ENCODE measurements at regions not wholly inside any gene's neighbourhood (a gene's known extent, or its start where the extent isn't known, plus 50 kb on each side); places are given as distances from the start of the nearest gene placed in this dataset.

DNA sequence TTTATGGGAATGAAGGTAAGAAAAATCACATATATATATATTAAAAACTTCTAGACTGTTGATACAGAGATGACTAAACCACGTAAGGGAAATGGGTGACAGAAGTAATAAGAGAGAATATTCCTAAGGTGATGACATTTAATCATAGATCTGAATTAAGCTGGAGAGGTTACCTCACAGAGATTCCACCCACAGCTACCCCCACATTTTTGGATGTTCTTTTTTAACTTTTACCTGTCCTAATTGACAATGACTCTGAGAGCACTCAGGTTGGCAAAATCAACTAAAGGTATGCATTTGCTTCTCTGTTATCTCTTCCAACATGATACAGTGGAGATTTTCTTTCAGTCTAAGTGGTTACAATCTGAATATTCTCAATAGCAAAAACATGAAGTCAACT is 1280.6 kb downstream of the CDH11 start:
- TF ChIP-seq YY1 (IDR thresholded peaks at IDR 0.05; ENCODE audit: low read depth) = no peak
- TF ChIP-seq TAF1 (IDR thresholded peaks at IDR 0.05; ENCODE audit: low read depth) = no peak
- no peak for TF ChIP-seq CREB1 (IDR thresholded peaks at IDR 0.05; ENCODE audit: low read depth)
- TF ChIP-seq, protein P1, sequence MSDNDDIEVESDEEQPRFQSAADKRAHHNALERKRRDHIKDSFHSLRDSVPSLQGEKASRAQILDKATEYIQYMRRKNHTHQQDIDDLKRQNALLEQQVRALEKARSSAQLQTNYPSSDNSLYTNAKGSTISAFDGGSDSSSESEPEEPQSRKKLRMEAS (IDR thresholded peaks at IDR 0.05) = no peak
- no peak for TF ChIP-seq FOXM1 (IDR thresholded peaks at IDR 0.05; ENCODE audit: borderline replicate concordance, low read depth)
- no peak for TF ChIP-seq TEAD4 (IDR thresholded peaks at IDR 0.05)
- TF ChIP-seq ZBTB7A (IDR thresholded peaks at IDR 0.05; ENCODE audit: low read depth) = no peak

DNA sequence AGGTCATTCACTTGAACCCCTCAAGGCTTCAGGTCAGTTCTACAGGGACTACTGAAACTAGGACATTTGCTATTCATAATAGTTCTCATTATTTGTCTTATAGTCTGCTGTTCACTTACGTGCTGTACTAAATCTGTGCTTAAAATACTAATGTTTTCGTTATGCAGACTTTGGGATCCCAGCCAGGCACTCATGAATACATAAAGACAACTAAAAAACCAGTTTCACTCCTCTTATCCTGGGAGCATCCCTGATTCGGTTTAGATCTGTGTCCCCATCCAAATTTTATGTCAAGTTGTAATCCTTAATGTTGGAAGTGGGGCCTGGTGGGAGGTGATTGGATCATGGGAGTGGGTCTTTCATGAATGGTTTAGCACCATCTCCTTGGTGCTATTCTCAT is 1291.8 kb downstream of the CDH11 start:
- TF ChIP-seq, protein P2, sequence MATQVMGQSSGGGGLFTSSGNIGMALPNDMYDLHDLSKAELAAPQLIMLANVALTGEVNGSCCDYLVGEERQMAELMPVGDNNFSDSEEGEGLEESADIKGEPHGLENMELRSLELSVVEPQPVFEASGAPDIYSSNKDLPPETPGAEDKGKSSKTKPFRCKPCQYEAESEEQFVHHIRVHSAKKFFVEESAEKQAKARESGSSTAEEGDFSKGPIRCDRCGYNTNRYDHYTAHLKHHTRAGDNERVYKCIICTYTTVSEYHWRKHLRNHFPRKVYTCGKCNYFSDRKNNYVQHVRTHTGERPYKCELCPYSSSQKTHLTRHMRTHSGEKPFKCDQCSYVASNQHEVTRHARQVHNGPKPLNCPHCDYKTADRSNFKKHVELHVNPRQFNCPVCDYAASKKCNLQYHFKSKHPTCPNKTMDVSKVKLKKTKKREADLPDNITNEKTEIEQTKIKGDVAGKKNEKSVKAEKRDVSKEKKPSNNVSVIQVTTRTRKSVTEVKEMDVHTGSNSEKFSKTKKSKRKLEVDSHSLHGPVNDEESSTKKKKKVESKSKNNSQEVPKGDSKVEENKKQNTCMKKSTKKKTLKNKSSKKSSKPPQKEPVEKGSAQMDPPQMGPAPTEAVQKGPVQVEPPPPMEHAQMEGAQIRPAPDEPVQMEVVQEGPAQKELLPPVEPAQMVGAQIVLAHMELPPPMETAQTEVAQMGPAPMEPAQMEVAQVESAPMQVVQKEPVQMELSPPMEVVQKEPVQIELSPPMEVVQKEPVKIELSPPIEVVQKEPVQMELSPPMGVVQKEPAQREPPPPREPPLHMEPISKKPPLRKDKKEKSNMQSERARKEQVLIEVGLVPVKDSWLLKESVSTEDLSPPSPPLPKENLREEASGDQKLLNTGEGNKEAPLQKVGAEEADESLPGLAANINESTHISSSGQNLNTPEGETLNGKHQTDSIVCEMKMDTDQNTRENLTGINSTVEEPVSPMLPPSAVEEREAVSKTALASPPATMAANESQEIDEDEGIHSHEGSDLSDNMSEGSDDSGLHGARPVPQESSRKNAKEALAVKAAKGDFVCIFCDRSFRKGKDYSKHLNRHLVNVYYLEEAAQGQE (IDR thresholded peaks at IDR 0.05; ENCODE audit: low read depth) = no peak
- TF ChIP-seq ZBTB7A (IDR thresholded peaks at IDR 0.05; ENCODE audit: low read depth) = no peak
- TF ChIP-seq CREB1 (IDR thresholded peaks at IDR 0.05; ENCODE audit: low read depth) = no peak
- TF ChIP-seq TAF1 (IDR thresholded peaks at IDR 0.05; ENCODE audit: low read depth) = no peak
- no peak for TF ChIP-seq TEAD4 (IDR thresholded peaks at IDR 0.05)
- TF ChIP-seq, protein P3, sequence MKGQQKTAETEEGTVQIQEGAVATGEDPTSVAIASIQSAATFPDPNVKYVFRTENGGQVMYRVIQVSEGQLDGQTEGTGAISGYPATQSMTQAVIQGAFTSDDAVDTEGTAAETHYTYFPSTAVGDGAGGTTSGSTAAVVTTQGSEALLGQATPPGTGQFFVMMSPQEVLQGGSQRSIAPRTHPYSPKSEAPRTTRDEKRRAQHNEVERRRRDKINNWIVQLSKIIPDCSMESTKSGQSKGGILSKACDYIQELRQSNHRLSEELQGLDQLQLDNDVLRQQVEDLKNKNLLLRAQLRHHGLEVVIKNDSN (IDR thresholded peaks at IDR 0.05) = no peak
- no peak for TF ChIP-seq YY1 (IDR thresholded peaks at IDR 0.05; ENCODE audit: low read depth)
- TF ChIP-seq EP300 (IDR thresholded peaks at IDR 0.05; ENCODE audit: borderline replicate concordance) = no peak
- TF ChIP-seq FOXM1 (IDR thresholded peaks at IDR 0.05; ENCODE audit: borderline replicate concordance, low read depth) = no peak
- TF ChIP-seq TCF12 (IDR thresholded peaks at IDR 0.05; ENCODE audit: low read depth) = no peak
- no peak for TF ChIP-seq EGR1 (IDR thresholded peaks at IDR 0.05)
- no peak for TF ChIP-seq CEBPB (IDR thresholded peaks at IDR 0.05)
- TF ChIP-seq RAD21 (IDR thresholded peaks at IDR 0.05; ENCODE audit: low read depth) = no peak

DNA sequence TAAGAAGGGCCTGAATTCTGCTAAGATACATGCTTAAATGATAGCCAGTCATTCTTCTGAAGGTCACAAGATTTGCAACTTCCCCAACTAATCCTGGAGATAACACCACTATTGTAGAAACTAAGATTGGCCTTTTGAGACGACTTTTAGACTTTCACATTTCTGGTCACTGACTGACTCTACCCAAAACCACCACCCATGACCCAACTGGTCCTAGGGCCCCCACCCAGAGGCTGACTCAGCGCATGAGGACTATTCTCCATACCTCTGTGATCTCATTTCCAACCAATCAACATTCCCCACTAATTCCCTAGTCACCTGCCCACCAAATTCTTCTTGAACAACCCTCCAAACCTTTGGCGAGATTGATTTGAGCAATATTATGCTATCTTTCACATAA is 1299.0 kb downstream of the CDH11 start:
- TF ChIP-seq FOXM1 (IDR thresholded peaks at IDR 0.05; ENCODE audit: borderline replicate concordance, low read depth) (no peak), CEBPB (IDR thresholded peaks at IDR 0.05) (no peak), TCF12 (IDR thresholded peaks at IDR 0.05; ENCODE audit: low read depth) (no peak), TAF1 (IDR thresholded peaks at IDR 0.05; ENCODE audit: low read depth) (no peak), RAD21 (IDR thresholded peaks at IDR 0.05; ENCODE audit: low read depth) (no peak), NFIC (IDR thresholded peaks at IDR 0.05) (no peak), TEAD4 (IDR thresholded peaks at IDR 0.05) (no peak), YY1 (IDR thresholded peaks at IDR 0.05; ENCODE audit: low read depth) (no peak), CREB1 (IDR thresholded peaks at IDR 0.05; ENCODE audit: low read depth) (no peak), EP300 (IDR thresholded peaks at IDR 0.05; ENCODE audit: borderline replicate concordance) (no peak)
- TF ChIP-seq, protein P1 (IDR thresholded peaks at IDR 0.05) = no peak
- TF ChIP-seq, protein P2 (IDR thresholded peaks at IDR 0.05; ENCODE audit: low read depth) = no peak

DNA sequence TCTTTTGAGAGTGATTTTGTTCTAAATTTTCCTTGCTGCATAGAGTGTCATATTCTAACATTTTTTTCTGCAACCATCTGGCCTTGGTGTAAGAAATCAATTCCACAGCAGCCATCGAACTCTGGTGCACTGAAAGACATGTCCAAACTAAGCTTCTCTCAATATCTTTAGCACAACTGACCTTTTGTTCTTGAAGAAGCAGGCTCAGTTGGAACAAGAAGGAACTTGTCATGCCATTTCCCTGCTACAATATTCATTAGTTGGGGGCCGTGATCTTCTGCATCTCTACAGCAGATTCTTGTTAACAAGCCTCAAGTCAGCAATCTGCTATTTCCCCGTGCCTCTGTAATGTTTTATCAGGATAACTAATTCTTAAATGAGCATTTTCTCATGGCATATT is 1305.6 kb downstream of the CDH11 start:
- no peak for TF ChIP-seq TCF12 (IDR thresholded peaks at IDR 0.05; ENCODE audit: low read depth)
- no peak for TF ChIP-seq CEBPB (IDR thresholded peaks at IDR 0.05)
- TF ChIP-seq CREB1 (IDR thresholded peaks at IDR 0.05; ENCODE audit: low read depth) = no peak
- TF ChIP-seq NFIC (IDR thresholded peaks at IDR 0.05) = no peak
- TF ChIP-seq EP300 (IDR thresholded peaks at IDR 0.05; ENCODE audit: borderline replicate concordance) = no peak
- no peak for TF ChIP-seq ZBTB7A (IDR thresholded peaks at IDR 0.05; ENCODE audit: low read depth)
- TF ChIP-seq, protein P2 (IDR thresholded peaks at IDR 0.05; ENCODE audit: low read depth) = no peak
- no peak for TF ChIP-seq YY1 (IDR thresholded peaks at IDR 0.05; ENCODE audit: low read depth)
- TF ChIP-seq, protein P1 (IDR thresholded peaks at IDR 0.05) = no peak
- TF ChIP-seq EGR1 (IDR thresholded peaks at IDR 0.05) = no peak
- no peak for TF ChIP-seq TAF1 (IDR thresholded peaks at IDR 0.05; ENCODE audit: low read depth)
- TF ChIP-seq FOXM1 (IDR thresholded peaks at IDR 0.05; ENCODE audit: borderline replicate concordance, low read depth) = no peak
- no peak for TF ChIP-seq RAD21 (IDR thresholded peaks at IDR 0.05; ENCODE audit: low read depth)
- no peak for TF ChIP-seq TEAD4 (IDR thresholded peaks at IDR 0.05)
- TF ChIP-seq, protein P3 (IDR thresholded peaks at IDR 0.05) = no peak
